Hepatocyte (in vitro differentiated cells): ENCODE measurements at regions not wholly inside any gene's neighbourhood (a gene's known extent, or its start where the extent isn't known, plus 50 kb on each side); places are given as distances from the start of the nearest gene placed in this dataset.
"Not testable (repeated sequence)": the region's sequence is repeated elsewhere in the genome, so short reads cannot be mapped to it uniquely, and the experiment has no call there.

Experiments
- DNase-seq: peaks from one replicate; pipeline ENCODE4 v3.0.0-alpha.2; 2016; ENCODE audit warnings: low spot score
- H2AFZ ChIP-seq: fragments of 200-600 bp; sonication (generic); 2 replicates; pipeline ENCODE4 v1.6.0; 2016; ENCODE audit warnings: antibody characterized with exemption, mild to moderate bottlenecking
- H3K27ac ChIP-seq: fragments of 200-600 bp; sonication (generic); 2 replicates; pipeline ENCODE4 v1.5.1; 2016; ENCODE audit warnings: mild to moderate bottlenecking
- H3K27me3 ChIP-seq: fragments of 200-600 bp; sonication (generic); 2 replicates; pipeline ENCODE4 v1.6.1; 2016
- H3K36me3 ChIP-seq: fragments of 200-600 bp; sonication (generic); replicated peaks from 2 replicates; pipeline ENCODE4 v1.5.1; 2016; ENCODE audit warnings: low read depth; ENCODE audit not compliant: insufficient read depth
- H3K4me1 ChIP-seq: fragments of 200-600 bp; sonication (generic); 2 replicates; pipeline ENCODE4 v1.5.1; 2016; ENCODE audit warnings: mild to moderate bottlenecking, moderate library complexity; ENCODE audit not compliant: insufficient read depth
- H3K4me2 ChIP-seq: fragments of 200-600 bp; sonication (generic); 2 replicates; pipeline ENCODE4 v1.6.0; 2016
- H3K4me3 ChIP-seq: fragments of 200-600 bp; sonication (generic); 2 replicates; pipeline ENCODE4 v1.5.1; 2016; ENCODE audit warnings: mild to moderate bottlenecking
- H3K79me2 ChIP-seq: fragments of 200-600 bp; sonication (generic); 2 replicates; pipeline ENCODE4 v1.6.0; 2017; ENCODE audit warnings: mild to moderate bottlenecking
- H3K9me2 ChIP-seq: fragments of 200-600 bp; sonication (generic); replicated peaks from 2 replicates; pipeline ENCODE4 v1.6.0; 2017; ENCODE audit warnings: mild to moderate bottlenecking; ENCODE audit not compliant: insufficient read depth
- H3K9me3 ChIP-seq: fragments of 200-600 bp; sonication (generic); 2 replicates; pipeline ENCODE4 v1.5.1; 2016; ENCODE audit warnings: low read depth, mild to moderate bottlenecking
- H4K20me1 ChIP-seq: fragments of 200-600 bp; sonication (generic); 2 replicates; pipeline ENCODE4 v1.6.0; 2016; ENCODE audit warnings: mild to moderate bottlenecking; ENCODE audit not compliant: insufficient read depth, poor library complexity, severe bottlenecking
- CTCF ChIP-seq: fragments of 200-600 bp; sonication (generic); IDR thresholded peaks from 2 replicates; pipeline ENCODE4 v1.5.1; 2016; ENCODE audit warnings: antibody characterized with exemption, mild to moderate bottlenecking; ENCODE audit not compliant: poor library complexity
- EZH2 ChIP-seq: fragments of 200-600 bp; sonication (generic); IDR thresholded peaks from 2 replicates; pipeline ENCODE4 v1.6.1; 2016; ENCODE audit warnings: antibody characterized with exemption, mild to moderate bottlenecking, borderline replicate concordance
- EZH2phosphoT487 ChIP-seq: fragments of 200-600 bp; sonication (generic); IDR thresholded peaks from one replicate; pipeline ENCODE4 v1.6.1; 2018; ENCODE audit warnings: antibody characterized with exemption, mild to moderate bottlenecking, low read depth, moderate library complexity; ENCODE audit not compliant: unreplicated experiment, severe bottlenecking
- WGBS: methylation state at CpG from one replicate; pipeline ENCODE4 v1.1.6; 2016; ENCODE audit warnings: low lambda C conversion rate; ENCODE audit errors: missing lambda C conversion rate; 5-methylcytosine and 5-hydroxymethylcytosine counted together

- no peak for DNase-seq
- WGBS: 88% methylated on average over 2 of the region's 2 CpGs
- no peaks in the 10 kb centered on the region for H3K79me2 ChIP-seq
- no peak overlapping the region for H3K4me3 ChIP-seq
- no peak overlapping the region for H2AFZ ChIP-seq
- no peak overlapping the region for H3K27ac ChIP-seq
- TF ChIP-seq EZH2: no peak
- no peak for TF ChIP-seq EZH2phosphoT487
- peaks cover 16% of the 10 kb centered on the region for H3K4me1 ChIP-seq
- no peaks in the 10 kb centered on the region for H3K9me2 ChIP-seq
- no peaks in the 10 kb centered on the region for H3K27me3 ChIP-seq
- no peaks in the 10 kb centered on the region for H3K9me3 ChIP-seq
- H3K4me2 ChIP-seq: no peak overlapping the region
- no peaks in the 10 kb centered on the region for H4K20me1 ChIP-seq
- no peaks in the 10 kb centered on the region for H3K36me3 ChIP-seq
These were observed 312.6 kb upstream of the CXADR start for GRCh38 chr21:17200250-17200649.

- no peak for TF ChIP-seq CTCF
- TF ChIP-seq EZH2phosphoT487: no peak
- no peak for TF ChIP-seq EZH2
- no peaks in the 10 kb centered on the region for H4K20me1 ChIP-seq
- DNase-seq: no peak
- H3K4me1 ChIP-seq: peaks cover 9% of the 10 kb centered on the region
- H3K4me2 ChIP-seq: no peak overlapping the region
- no peaks in the 10 kb centered on the region for H3K36me3 ChIP-seq
- H2AFZ ChIP-seq: no peak overlapping the region
- no peaks in the 10 kb centered on the region for H3K9me3 ChIP-seq
- no peaks in the 10 kb centered on the region for H3K79me2 ChIP-seq
- WGBS: 96% methylated on average over 2 of the region's 2 CpGs
- H3K27ac ChIP-seq: no peak overlapping the region
- H3K4me3 ChIP-seq: no peak overlapping the region
- no peaks in the 10 kb centered on the region for H3K27me3 ChIP-seq
- no peaks in the 10 kb centered on the region for H3K9me2 ChIP-seq
These were observed 311.0 kb upstream of the CXADR start for GRCh38 chr21:17201741-17202260.

GRCh38 chr21:17214801-17215200, 298.0 kb upstream of the CXADR start:
- no peaks in the 10 kb centered on the region for H3K9me2 ChIP-seq
- no peak overlapping the region for H3K27ac ChIP-seq
- H3K9me3 ChIP-seq: no peaks in the 10 kb centered on the region
- H3K79me2 ChIP-seq: no peaks in the 10 kb centered on the region
- H3K36me3 ChIP-seq: no peaks in the 10 kb centered on the region
- H3K4me3 ChIP-seq: no peak overlapping the region
- no peak overlapping the region for H2AFZ ChIP-seq
- no peak overlapping the region for H3K4me2 ChIP-seq
- TF ChIP-seq EZH2 (no peak), CTCF (no peak), EZH2phosphoT487 (no peak)
- H3K27me3 ChIP-seq: no peaks in the 10 kb centered on the region
- no peaks in the 10 kb centered on the region for H4K20me1 ChIP-seq
- no peaks in the 10 kb centered on the region for H3K4me1 ChIP-seq
- DNase-seq: no peak
- WGBS: 86% methylated on average over 3 of the region's 3 CpGs

- not testable (repeated sequence) for DNase-seq, H3K27ac ChIP-seq, H3K79me2 ChIP-seq, H3K4me2 ChIP-seq, H4K20me1 ChIP-seq, H3K27me3 ChIP-seq, H3K4me1 ChIP-seq, H2AFZ ChIP-seq, H3K36me3 ChIP-seq, H3K9me2 ChIP-seq, H3K9me3 ChIP-seq, H3K4me3 ChIP-seq
- WGBS: 94% methylated on average over 1 of the region's 1 CpG
These were observed 293.8 kb upstream of the CXADR start for GRCh38 chr21:17219050-17219449.
